Stomach smooth muscle (tissue), 2 donors: ENCODE measurements at regions not wholly inside any gene's neighbourhood (a gene's known extent, or its start where the extent isn't known, plus 50 kb on each side); places are given as distances from the start of the nearest gene placed in this dataset.

Source experiments
- H3K27ac ChIP-seq: one replicate; pipeline ENCODE4 v1.7.0; 2013; ENCODE audit warnings: mild to moderate bottlenecking, low read length, inconsistent platforms
- H3K27me3 ChIP-seq, 2 donors: one replicate each; pipeline ENCODE4 v1.7.0; 2013; ENCODE audit warnings: low read length in 2 of 2; ENCODE audit not compliant: insufficient read depth in 2 of 2, control insufficient read depth in 1 of 2
- H3K36me3 ChIP-seq, 2 donors: one replicate each; pipeline ENCODE4 v1.7.0; 2013; ENCODE audit warnings: low read length in 2 of 2; ENCODE audit not compliant: control insufficient read depth in 2 of 2, insufficient read depth in 2 of 2
- H3K4me1 ChIP-seq: one replicate; pipeline ENCODE4 v1.7.0; 2013; ENCODE audit warnings: low read length; ENCODE audit not compliant: control insufficient read depth, insufficient read depth
- H3K4me3 ChIP-seq, 2 donors: one replicate each; pipeline ENCODE4 v1.7.0; 2013; ENCODE audit warnings: low read length in 2 of 2
- H3K9ac ChIP-seq, 2 donors: one replicate each; pipeline ENCODE4 v1.7.0; 2013; ENCODE audit warnings: low read length in 2 of 2, mild to moderate bottlenecking in 1 of 2
- H3K9me3 ChIP-seq, 2 donors: one replicate each; pipeline ENCODE4 v1.7.0; 2013; ENCODE audit warnings: low read length in 2 of 2; ENCODE audit not compliant: control insufficient read depth in 2 of 2
- donor health status: healthy.
- donor health status: Pancreatic carcinoma.

GRCh38 chr15:38874464-38874863 is 309.9 kb upstream of the RASGRP1 start:
- no peak overlapping the region for H3K4me3 ChIP-seq
- H3K36me3 ChIP-seq, result no peaks in the 10 kb centered on the region
- no peaks in the 10 kb centered on the region for H3K9me3 ChIP-seq
- H3K27ac ChIP-seq, result no peak overlapping the region
- no peak overlapping the region for H3K9ac ChIP-seq
- H3K4me1 ChIP-seq, result peaks cover 10% of the 10 kb centered on the region
- H3K27me3 ChIP-seq, result no peaks in the 10 kb centered on the region

- Histone ChIP-seq H3K4me1 (peaks cover 10% of the 10 kb centered on the region), H3K4me3 (no peak overlapping the region), H3K27me3 (no peaks in the 10 kb centered on the region), H3K36me3 (no peaks in the 10 kb centered on the region), H3K27ac (no peak overlapping the region), H3K9ac (no peak overlapping the region), H3K9me3 (no peaks in the 10 kb centered on the region)
These were observed 311.6 kb upstream of the RASGRP1 start for GRCh38 chr15:38876211-38876610.

GRCh38 chr15:38876621-38877020 is 312.0 kb upstream of the RASGRP1 start:
- no peak overlapping the region for H3K9ac ChIP-seq
- no peaks in the 10 kb centered on the region for H3K36me3 ChIP-seq
- H3K4me3 ChIP-seq, result no peak overlapping the region
- H3K27me3 ChIP-seq, result no peaks in the 10 kb centered on the region
- no peaks in the 10 kb centered on the region for H3K9me3 ChIP-seq
- no peak overlapping the region for H3K27ac ChIP-seq
- H3K4me1 ChIP-seq, result peaks cover 10% of the 10 kb centered on the region

- Histone ChIP-seq H3K27me3 (no peaks in the 10 kb centered on the region), H3K9me3 (no peaks in the 10 kb centered on the region), H3K4me1 (peaks cover 10% of the 10 kb centered on the region), H3K27ac (no peak overlapping the region), H3K36me3 (no peaks in the 10 kb centered on the region), H3K4me3 (no peak overlapping the region), H3K9ac (no peak overlapping the region)
These were observed 312.9 kb upstream of the RASGRP1 start for GRCh38 chr15:38877471-38877870.

- H3K4me1 ChIP-seq, result peaks cover 10% of the 10 kb centered on the region
- no peaks in the 10 kb centered on the region for H3K27me3 ChIP-seq
- H3K27ac ChIP-seq, result no peak overlapping the region
- H3K9me3 ChIP-seq, result no peaks in the 10 kb centered on the region
- no peak overlapping the region for H3K9ac ChIP-seq
- no peaks in the 10 kb centered on the region for H3K36me3 ChIP-seq
- H3K4me3 ChIP-seq, result no peak overlapping the region
These were observed 313.4 kb upstream of the RASGRP1 start for GRCh38 chr15:38878026-38878425.

- H3K4me3 ChIP-seq, result no peak overlapping the region
- no peaks in the 10 kb centered on the region for H3K9me3 ChIP-seq
- no peak overlapping the region for H3K9ac ChIP-seq
- no peak overlapping the region for H3K27ac ChIP-seq
- no peaks in the 10 kb centered on the region for H3K36me3 ChIP-seq
- no peaks in the 10 kb centered on the region for H3K27me3 ChIP-seq
- H3K4me1 ChIP-seq, result peaks cover 10% of the 10 kb centered on the region
These were observed 314.3 kb upstream of the RASGRP1 start for GRCh38 chr15:38878926-38879325.

GRCh38 chr15:38879909-38880471 is 315.4 kb upstream of the RASGRP1 start:
- Histone ChIP-seq H3K4me1 (peaks cover 10% of the 10 kb centered on the region), H3K27ac (no peak overlapping the region)

GRCh38 chr15:38882221-38882620 is 317.6 kb upstream of the RASGRP1 start:
- no peak overlapping the region for H3K4me3 ChIP-seq
- no peak overlapping the region for H3K9ac ChIP-seq
- no peaks in the 10 kb centered on the region for H3K9me3 ChIP-seq
- H3K36me3 ChIP-seq, result no peaks in the 10 kb centered on the region
- no peaks in the 10 kb centered on the region for H3K27me3 ChIP-seq
- peaks cover 14% of the 10 kb centered on the region for H3K4me1 ChIP-seq
- H3K27ac ChIP-seq, result no peak overlapping the region

More at GRCh38 chr15:38879909-38880471, 315.4 kb upstream of the RASGRP1 start:
- Histone ChIP-seq H3K9ac (no peak overlapping the region), H3K36me3 (no peaks in the 10 kb centered on the region), H3K4me3 (no peak overlapping the region), H3K9me3 (no peaks in the 10 kb centered on the region), H3K27me3 (no peaks in the 10 kb centered on the region)

- H3K4me1 ChIP-seq, result peaks cover 11% of the 10 kb centered on the region
These were observed 319.4 kb upstream of the RASGRP1 start for GRCh38 chr15:38883987-38884386.

GRCh38 chr15:38885001-38885400 is 320.4 kb upstream of the RASGRP1 start:
- Histone ChIP-seq H3K4me3 (no peak overlapping the region), H3K36me3 (no peaks in the 10 kb centered on the region), H3K4me1 (peaks cover 13% of the 10 kb centered on the region), H3K9ac (no peak overlapping the region), H3K27me3 (no peaks in the 10 kb centered on the region), H3K9me3 (no peaks in the 10 kb centered on the region), H3K27ac (no peak overlapping the region)

More at GRCh38 chr15:38883987-38884386, 319.4 kb upstream of the RASGRP1 start:
- H3K27me3 ChIP-seq, result no peaks in the 10 kb centered on the region
- no peak overlapping the region for H3K4me3 ChIP-seq
- no peaks in the 10 kb centered on the region for H3K36me3 ChIP-seq
- H3K9ac ChIP-seq, result no peak overlapping the region
- no peak overlapping the region for H3K27ac ChIP-seq
- H3K9me3 ChIP-seq, result no peaks in the 10 kb centered on the region

- H3K4me1 ChIP-seq, result peaks cover 13% of the 10 kb centered on the region
- no peaks in the 10 kb centered on the region for H3K27me3 ChIP-seq
- no peak overlapping the region for H3K9ac ChIP-seq
- H3K4me3 ChIP-seq, result no peak overlapping the region
- no peaks in the 10 kb centered on the region for H3K9me3 ChIP-seq
- no peak overlapping the region for H3K27ac ChIP-seq
- H3K36me3 ChIP-seq, result no peaks in the 10 kb centered on the region
These were observed 320.9 kb upstream of the RASGRP1 start for GRCh38 chr15:38885471-38885952.
